A673 (cell line): ENCODE measurements at regions not wholly inside any gene's neighbourhood (a gene's known extent, or its start where the extent isn't known, plus 50 kb on each side); places are given as distances from the start of the nearest gene placed in this dataset.

Experiments
- EZH2 ChIP-seq: fragments of 200-600 bp; sonication (generic); IDR thresholded peaks from 2 replicates; pipeline ENCODE4 v1.6.1; 2017; ENCODE audit warnings: borderline replicate concordance, low read depth, mild to moderate bottlenecking, mixed read lengths, antibody characterized with exemption, low read length; ENCODE audit not compliant: poor library complexity, severe bottlenecking
- TF ChIP-seq, protein P1 (sequence below): fragments of 300-800, 200-600 bp; sonication (generic); conservative IDR thresholded peaks from 2 replicates; pipeline ENCODE4 v1.5.1; 2017; ENCODE audit warnings: low read depth, mild to moderate bottlenecking, antibody characterized with exemption, low read length, moderate library complexity, mixed read lengths

DNA sequence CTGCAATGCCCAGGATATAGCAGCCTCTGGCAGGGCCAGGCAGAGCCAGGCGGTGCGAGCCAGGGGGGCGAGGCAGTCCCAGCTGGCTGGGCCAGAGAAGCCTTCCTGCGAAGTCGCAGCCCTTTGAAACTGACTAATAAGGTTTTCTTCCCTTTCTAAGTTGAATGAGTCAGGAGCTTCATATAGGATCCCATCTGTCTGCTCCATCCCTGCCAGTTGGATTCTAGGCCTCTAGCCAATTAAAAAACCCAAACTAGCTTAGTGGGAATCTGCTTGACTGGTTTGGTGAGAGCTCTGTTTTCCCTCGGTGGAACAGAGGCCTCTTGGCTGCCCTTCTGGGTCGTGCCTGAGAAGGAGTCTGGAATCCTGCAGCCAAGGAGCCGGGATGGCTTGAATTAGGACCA lies 70.1 kb upstream of the RAPGEF1 start:
- TF ChIP-seq, protein P1, sequence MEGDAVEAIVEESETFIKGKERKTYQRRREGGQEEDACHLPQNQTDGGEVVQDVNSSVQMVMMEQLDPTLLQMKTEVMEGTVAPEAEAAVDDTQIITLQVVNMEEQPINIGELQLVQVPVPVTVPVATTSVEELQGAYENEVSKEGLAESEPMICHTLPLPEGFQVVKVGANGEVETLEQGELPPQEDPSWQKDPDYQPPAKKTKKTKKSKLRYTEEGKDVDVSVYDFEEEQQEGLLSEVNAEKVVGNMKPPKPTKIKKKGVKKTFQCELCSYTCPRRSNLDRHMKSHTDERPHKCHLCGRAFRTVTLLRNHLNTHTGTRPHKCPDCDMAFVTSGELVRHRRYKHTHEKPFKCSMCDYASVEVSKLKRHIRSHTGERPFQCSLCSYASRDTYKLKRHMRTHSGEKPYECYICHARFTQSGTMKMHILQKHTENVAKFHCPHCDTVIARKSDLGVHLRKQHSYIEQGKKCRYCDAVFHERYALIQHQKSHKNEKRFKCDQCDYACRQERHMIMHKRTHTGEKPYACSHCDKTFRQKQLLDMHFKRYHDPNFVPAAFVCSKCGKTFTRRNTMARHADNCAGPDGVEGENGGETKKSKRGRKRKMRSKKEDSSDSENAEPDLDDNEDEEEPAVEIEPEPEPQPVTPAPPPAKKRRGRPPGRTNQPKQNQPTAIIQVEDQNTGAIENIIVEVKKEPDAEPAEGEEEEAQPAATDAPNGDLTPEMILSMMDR, result no peak
- no peak for TF ChIP-seq EZH2
